Neuron (in vitro differentiated cells): ENCODE measurements at regions not wholly inside any gene's neighbourhood (a gene's known extent, or its start where the extent isn't known, plus 50 kb on each side); places are given as distances from the start of the nearest gene placed in this dataset.
"Not testable (repeated sequence)": the region's sequence is repeated elsewhere in the genome, so short reads cannot be mapped to it uniquely, and the experiment has no call there.

ENCODE experiments used
- H2AFZ ChIP-seq: one replicate; pipeline ENCODE4 v1.6.1; 2013; ENCODE audit warnings: low read depth, mild to moderate bottlenecking, inconsistent platforms, low read length, moderate library complexity
- H3K27me3 ChIP-seq: one replicate; pipeline ENCODE4 v1.6.1; 2013; ENCODE audit warnings: low read length; ENCODE audit not compliant: insufficient read depth
- H3K36me3 ChIP-seq: one replicate; pipeline ENCODE4 v1.6.1; 2013; ENCODE audit warnings: low read length; ENCODE audit not compliant: insufficient read depth
- H3K4me1 ChIP-seq: one replicate; pipeline ENCODE4 v1.6.1; 2013; ENCODE audit warnings: low read length; ENCODE audit not compliant: insufficient read depth
- H3K4me3 ChIP-seq: 2 replicates; pipeline ENCODE4 v1.5.1; 2013; ENCODE audit warnings: mild to moderate bottlenecking, low read length, moderate library complexity
- H3K9me3 ChIP-seq: one replicate; pipeline ENCODE4 v1.6.1; 2013; ENCODE audit warnings: low read length

DNA sequence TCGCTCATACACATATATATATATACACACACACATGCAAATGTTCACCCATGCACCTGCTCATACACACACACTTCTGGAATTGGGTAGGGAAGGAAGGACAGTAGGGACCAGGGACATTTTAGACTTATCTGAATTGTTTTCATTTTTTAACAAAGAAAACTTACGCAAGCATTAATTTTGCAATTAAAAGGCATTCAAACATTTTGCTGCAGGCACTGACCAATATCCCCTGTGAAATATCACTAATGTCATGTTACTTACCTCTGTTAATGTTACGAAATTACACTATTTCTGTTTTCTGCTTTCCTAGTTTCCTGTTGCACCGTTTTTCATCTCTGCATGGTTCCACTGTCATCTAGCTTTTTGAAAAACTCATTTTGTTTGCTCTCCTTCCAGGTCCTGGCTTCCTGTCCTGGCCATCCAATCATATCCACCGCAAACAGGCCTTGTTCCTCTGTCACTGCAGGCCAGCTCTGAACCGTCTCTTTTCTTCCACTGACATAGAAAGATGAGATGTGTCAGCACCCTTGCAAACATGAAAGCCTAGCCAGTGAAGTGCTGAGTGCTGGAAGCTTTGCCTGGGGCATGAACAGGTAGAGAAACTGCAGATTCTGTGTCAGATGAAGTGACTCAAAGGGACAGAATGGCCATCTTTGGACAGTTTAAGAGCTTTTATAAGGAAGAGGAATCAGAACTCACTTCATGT, 114.5 kb downstream of the SEPTIN7 start:
- H3K36me3 ChIP-seq, H3K4me3 ChIP-seq, H2AFZ ChIP-seq, H3K4me1 ChIP-seq, H3K9me3 ChIP-seq, H3K27me3 ChIP-seq: not testable (repeated sequence)

GRCh38 chr7:35918217-35918616, 117.4 kb downstream of the SEPTIN7 start:
- H2AFZ ChIP-seq, H3K4me1 ChIP-seq, H3K9me3 ChIP-seq, H3K27me3 ChIP-seq, H3K4me3 ChIP-seq, H3K36me3 ChIP-seq: not testable (repeated sequence)

- not testable (repeated sequence) for H3K4me1 ChIP-seq, H3K36me3 ChIP-seq, H3K9me3 ChIP-seq, H3K27me3 ChIP-seq, H3K4me3 ChIP-seq, H2AFZ ChIP-seq
Observed at GRCh38 chr7:35919607-35920006, 118.8 kb downstream of the SEPTIN7 start.

DNA sequence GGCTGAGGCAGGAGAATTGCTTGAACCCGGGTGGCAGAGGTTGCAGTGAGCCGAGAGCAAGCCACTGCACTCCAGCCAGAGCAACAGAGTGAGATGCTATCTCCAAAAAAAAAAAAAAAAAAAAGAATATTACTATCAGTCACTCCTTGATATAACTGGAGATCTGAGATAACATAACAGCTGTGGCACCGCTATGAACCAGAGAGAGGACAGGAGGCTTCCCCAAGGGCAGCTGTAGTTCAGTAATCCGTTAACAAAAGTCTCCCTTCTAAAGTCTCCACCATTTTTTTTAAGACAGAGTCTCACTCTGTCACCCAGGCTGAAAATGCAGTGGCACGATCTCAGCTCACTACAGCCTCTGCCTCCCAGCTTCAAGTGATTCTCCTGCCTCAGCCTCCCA, 120.5 kb downstream of the SEPTIN7 start:
- not testable (repeated sequence) for H3K27me3 ChIP-seq

GRCh38 chr7:35924668-35925067, 123.8 kb downstream of the SEPTIN7 start:
- H2AFZ ChIP-seq, H3K27me3 ChIP-seq, H3K4me1 ChIP-seq, H3K36me3 ChIP-seq, H3K4me3 ChIP-seq, H3K9me3 ChIP-seq: not testable (repeated sequence)

More for the DNA sequence above, 120.5 kb downstream of the SEPTIN7 start:
- H3K36me3 ChIP-seq, H2AFZ ChIP-seq, H3K4me1 ChIP-seq, H3K4me3 ChIP-seq, H3K9me3 ChIP-seq: not testable (repeated sequence)

DNA sequence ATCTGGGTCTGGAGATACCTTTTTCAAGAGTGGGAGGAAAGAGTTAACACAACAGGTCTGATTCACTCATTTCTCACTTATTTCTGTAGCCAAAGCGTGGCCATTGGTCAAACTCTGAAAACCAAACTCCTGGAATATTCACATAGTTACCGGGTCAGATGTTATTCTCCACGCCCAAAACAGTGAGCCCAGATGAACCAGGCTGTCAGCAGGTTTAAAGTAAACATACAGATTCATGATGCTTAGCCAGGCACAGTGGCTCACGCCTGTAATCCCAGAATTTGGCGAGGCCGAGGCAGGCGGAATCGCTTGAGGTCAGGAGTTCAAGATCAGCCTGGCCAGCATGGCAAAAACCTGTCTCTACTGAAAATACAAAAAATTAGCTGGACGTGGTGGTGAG, 126.1 kb downstream of the SEPTIN7 start:
- not testable (repeated sequence) for H2AFZ ChIP-seq, H3K36me3 ChIP-seq, H3K4me3 ChIP-seq, H3K4me1 ChIP-seq, H3K27me3 ChIP-seq, H3K9me3 ChIP-seq

DNA sequence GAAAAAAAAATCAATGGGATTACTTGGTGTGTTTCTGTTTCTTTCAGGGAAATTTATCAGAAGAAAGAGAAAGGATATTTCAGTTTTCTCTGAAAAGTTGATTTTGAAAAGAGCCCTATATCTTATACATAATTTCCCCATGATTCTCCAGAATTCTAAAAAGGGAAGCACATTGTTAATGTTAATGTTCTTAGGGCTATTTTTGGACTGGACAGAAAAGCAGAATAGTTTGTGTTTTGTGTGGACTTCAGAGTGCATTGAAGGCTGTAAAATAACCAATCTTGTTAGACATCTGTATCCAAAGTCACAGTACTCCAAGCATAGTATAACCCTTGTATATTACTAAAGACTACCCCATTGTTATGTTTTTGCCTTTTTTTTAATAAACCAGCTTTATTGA, 130.3 kb downstream of the SEPTIN7 start:
- not testable (repeated sequence) for H3K9me3 ChIP-seq, H3K4me3 ChIP-seq, H3K27me3 ChIP-seq, H3K36me3 ChIP-seq, H2AFZ ChIP-seq, H3K4me1 ChIP-seq

- not testable (repeated sequence) for H3K36me3 ChIP-seq, H2AFZ ChIP-seq, H3K27me3 ChIP-seq, H3K9me3 ChIP-seq, H3K4me1 ChIP-seq, H3K4me3 ChIP-seq
Observed at GRCh38 chr7:35931551-35931950, 130.7 kb downstream of the SEPTIN7 start.

DNA sequence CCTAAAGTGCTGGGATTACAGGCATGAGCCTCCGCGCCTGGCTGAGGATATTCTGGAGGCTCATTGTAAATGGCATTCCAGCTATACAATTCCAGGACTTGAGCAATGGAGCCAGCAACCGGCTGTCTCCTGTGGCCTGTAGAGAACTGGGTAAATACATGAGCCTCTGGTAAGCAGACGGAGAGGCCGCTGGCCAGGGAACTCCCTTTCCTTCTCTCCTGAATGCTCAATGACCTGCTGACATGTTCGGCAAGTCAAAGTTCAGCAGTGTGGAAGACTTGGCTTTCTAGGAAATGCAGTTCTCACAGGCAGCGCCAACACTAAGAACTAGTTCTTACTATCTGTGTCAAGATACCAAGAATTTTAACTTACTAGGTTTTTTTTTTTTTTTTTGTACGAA, 139.8 kb downstream of the SEPTIN7 start:
- not testable (repeated sequence) for H3K9me3 ChIP-seq, H3K36me3 ChIP-seq, H3K27me3 ChIP-seq, H3K4me1 ChIP-seq, H3K4me3 ChIP-seq, H2AFZ ChIP-seq

- H2AFZ ChIP-seq, H3K9me3 ChIP-seq, H3K36me3 ChIP-seq, H3K27me3 ChIP-seq, H3K4me3 ChIP-seq, H3K4me1 ChIP-seq: not testable (repeated sequence)
Observed at GRCh38 chr7:35945621-35946020, 144.8 kb downstream of the SEPTIN7 start.

- not testable (repeated sequence) for H3K27me3 ChIP-seq, H2AFZ ChIP-seq, H3K4me1 ChIP-seq, H3K36me3 ChIP-seq, H3K4me3 ChIP-seq, H3K9me3 ChIP-seq
Observed at GRCh38 chr7:35955735-35956134, 154.9 kb downstream of the SEPTIN7 start.

DNA sequence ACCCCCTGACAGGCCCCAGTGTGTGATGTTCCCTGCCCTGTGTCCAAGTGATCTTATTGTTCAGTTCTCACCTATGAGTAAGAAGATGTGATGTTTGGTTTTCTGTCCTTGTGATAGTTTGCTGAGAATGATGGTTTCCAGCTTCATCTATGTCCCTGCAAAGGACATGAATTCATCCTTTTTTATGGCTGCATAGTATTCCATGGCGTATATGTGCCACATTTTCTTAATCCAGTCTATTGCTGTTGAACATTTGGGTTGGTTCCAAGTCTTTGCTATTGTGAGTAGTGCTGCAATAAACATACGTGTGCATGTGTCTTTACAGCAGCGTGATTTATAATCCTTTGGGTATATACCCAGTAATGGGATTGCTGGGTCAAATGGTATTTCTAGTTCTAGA, 156.1 kb downstream of the SEPTIN7 start:
- H3K27me3 ChIP-seq, H3K4me1 ChIP-seq, H2AFZ ChIP-seq, H3K36me3 ChIP-seq, H3K4me3 ChIP-seq, H3K9me3 ChIP-seq: not testable (repeated sequence)

DNA sequence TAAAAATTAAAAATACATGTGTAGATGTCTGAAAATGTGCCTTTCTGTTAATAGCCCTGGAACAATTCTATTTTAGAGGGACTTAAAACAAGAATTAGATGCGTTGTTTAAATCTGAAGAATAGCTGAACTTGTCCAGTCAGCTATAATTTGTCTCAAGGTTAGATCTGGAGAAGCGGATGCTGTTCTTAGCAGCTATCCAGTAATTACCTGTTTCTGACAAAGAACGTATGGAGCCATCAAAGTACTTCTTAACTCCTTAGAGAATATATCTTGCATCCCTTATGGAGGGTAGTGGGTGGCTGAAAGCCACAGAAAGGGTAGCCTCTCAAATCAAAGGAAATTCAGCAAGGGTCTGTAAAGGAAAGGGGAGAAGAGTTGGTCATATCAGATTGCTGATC, 160.4 kb downstream of the SEPTIN7 start:
- H3K4me3 ChIP-seq, H3K27me3 ChIP-seq, H2AFZ ChIP-seq: not testable (repeated sequence)

DNA sequence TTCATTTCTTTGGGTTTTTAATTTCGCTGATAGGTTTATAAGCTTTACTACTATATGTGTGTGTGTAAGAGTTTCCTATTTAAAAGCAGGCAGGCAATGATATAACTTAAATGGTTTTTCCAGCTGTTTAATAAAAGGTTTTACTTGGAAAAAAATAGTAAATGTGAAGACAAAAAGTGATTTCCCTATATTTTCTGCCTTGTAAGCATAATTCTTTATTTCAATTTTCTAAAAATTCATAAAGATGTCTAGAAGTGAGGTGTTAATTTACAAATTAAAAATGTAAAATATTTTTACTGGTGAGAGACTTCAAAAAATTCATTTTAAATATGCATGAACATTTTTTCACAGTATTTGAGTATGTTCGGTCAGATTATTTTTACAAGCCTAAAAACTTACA, 161.8 kb downstream of the SEPTIN7 start:
- not testable (repeated sequence) for H2AFZ ChIP-seq, H3K36me3 ChIP-seq, H3K9me3 ChIP-seq, H3K4me3 ChIP-seq, H3K27me3 ChIP-seq, H3K4me1 ChIP-seq

More for the DNA sequence above, 160.4 kb downstream of the SEPTIN7 start:
- not testable (repeated sequence) for H3K9me3 ChIP-seq, H3K36me3 ChIP-seq, H3K4me1 ChIP-seq
